ENCODE measurements at regions not wholly inside any gene's neighbourhood (a gene's known extent, or its start where the extent isn't known, plus 50 kb on each side); places are given as distances from the start of the nearest gene placed in this dataset.

GRCh38 chr13:38496917-38497316 lies 147.3 kb downstream of the UFM1 start:
- TF ChIP-seq CTCF (IDR thresholded peaks at IDR 0.05) (no peak), POLR2A (IDR thresholded peaks at IDR 0.05) (no peak), EP300 (IDR thresholded peaks at IDR 0.05) (no peak)

Measured in gastroesophageal sphincter (tissue), 3 donors.